ENCODE measurements at regions not wholly inside any gene's neighbourhood (a gene's known extent, or its start where the extent isn't known, plus 50 kb on each side); places are given as distances from the start of the nearest gene placed in this dataset.

- DNase-seq, result no peak
- no peak for ATAC-seq (ENCODE audit: poor library complexity)
- intact Hi-C loops (cut with DNase I), result no loop called here
These were observed 201.0 kb upstream of the STXBP5 start for GRCh38 chr6:147003186-147003585.

GRCh38 chr6:147005499-147005898 lies 198.7 kb upstream of the STXBP5 start:
- intact Hi-C loops (cut with DNase I), result no loop called here
- DNase-seq (no peak), ATAC-seq (ENCODE audit: poor library complexity) (no peak)

GRCh38 chr6:147007441-147007840 lies 196.8 kb upstream of the STXBP5 start:
- intact Hi-C loops (cut with DNase I), result no loop called here
- no peak for ATAC-seq (ENCODE audit: poor library complexity)
- no peak for DNase-seq

GRCh38 chr6:147009358-147009757 lies 194.9 kb upstream of the STXBP5 start:
- ATAC-seq (ENCODE audit: poor library complexity), result no peak
- no peak for DNase-seq
- intact Hi-C loops (cut with DNase I), result no loop called here

- ATAC-seq (ENCODE audit: poor library complexity), result no peak
These were observed 188.5 kb upstream of the STXBP5 start for GRCh38 chr6:147015674-147016073.

GRCh38 chr6:147016440-147016839 lies 187.8 kb upstream of the STXBP5 start:
- ATAC-seq (ENCODE audit: poor library complexity) (no peak), DNase-seq (no peak)
- intact Hi-C loops (cut with DNase I), result no loop called here

More at GRCh38 chr6:147015674-147016073, 188.5 kb upstream of the STXBP5 start:
- intact Hi-C loops (cut with DNase I), result no loop called here
- DNase-seq, result no peak

GRCh38 chr6:147017153-147017552 lies 187.1 kb upstream of the STXBP5 start:
- intact Hi-C loops (cut with DNase I), result no loop called here
- no peak for ATAC-seq (ENCODE audit: poor library complexity)
- DNase-seq, result no peak

- intact Hi-C loops (cut with DNase I), result no loop called here
- no peak for DNase-seq
- no peak for ATAC-seq (ENCODE audit: poor library complexity)
These were observed 185.2 kb upstream of the STXBP5 start for GRCh38 chr6:147019001-147019400.

- intact Hi-C loops (cut with DNase I), result no loop called here
- ATAC-seq (ENCODE audit: poor library complexity), result no peak
- no peak for DNase-seq
These were observed 182.2 kb upstream of the STXBP5 start for GRCh38 chr6:147022041-147022440.

- DNase-seq (no peak), ATAC-seq (ENCODE audit: poor library complexity) (no peak)
- intact Hi-C loops (cut with DNase I), result no loop called here
These were observed 181.1 kb upstream of the STXBP5 start for GRCh38 chr6:147023148-147023547.

- ATAC-seq (ENCODE audit: poor library complexity) (no peak), DNase-seq (no peak)
- intact Hi-C loops (cut with DNase I), result no loop called here
These were observed 180.6 kb upstream of the STXBP5 start for GRCh38 chr6:147023581-147023980.

GRCh38 chr6:147029923-147030322 lies 174.3 kb upstream of the STXBP5 start:
- intact Hi-C loops (cut with DNase I), result no loop called here
- ATAC-seq (ENCODE audit: poor library complexity), result no peak
- no peak for DNase-seq

GRCh38 chr6:147033267-147033666 lies 170.9 kb upstream of the STXBP5 start:
- ATAC-seq (ENCODE audit: poor library complexity), result no peak
- no peak for DNase-seq
- intact Hi-C loops (cut with DNase I), result no loop called here

GRCh38 chr6:147035886-147036285 lies 168.3 kb upstream of the STXBP5 start:
- no peak for ATAC-seq (ENCODE audit: poor library complexity)
- no peak for DNase-seq
- intact Hi-C loops (cut with DNase I), result no loop called here

GRCh38 chr6:147037881-147038280 lies 166.3 kb upstream of the STXBP5 start:
- intact Hi-C loops (cut with DNase I), result no loop called here
- ATAC-seq (ENCODE audit: poor library complexity) (no peak), DNase-seq (no peak)

- intact Hi-C loops (cut with DNase I), result no loop called here
- no peak for ATAC-seq (ENCODE audit: poor library complexity)
- no peak for DNase-seq
These were observed 163.9 kb upstream of the STXBP5 start for GRCh38 chr6:147040121-147040910.

- no peak for ATAC-seq (ENCODE audit: poor library complexity)
- DNase-seq, result no peak
- intact Hi-C loops (cut with DNase I), result no loop called here
These were observed 161.5 kb upstream of the STXBP5 start for GRCh38 chr6:147042679-147043078.

- no peak for ATAC-seq (ENCODE audit: poor library complexity)
- intact Hi-C loops (cut with DNase I), result no loop called here
- DNase-seq, result no peak
These were observed 160.2 kb upstream of the STXBP5 start for GRCh38 chr6:147043994-147044477.

- no peak for DNase-seq
- intact Hi-C loops (cut with DNase I), result no loop called here
- no peak for ATAC-seq (ENCODE audit: poor library complexity)
These were observed 157.9 kb upstream of the STXBP5 start for GRCh38 chr6:147046141-147046877.

- intact Hi-C loops (cut with DNase I), result no loop called here
- ATAC-seq (ENCODE audit: poor library complexity), result no peak
- no peak for DNase-seq
These were observed 155.3 kb upstream of the STXBP5 start for GRCh38 chr6:147048930-147049329.

Data from Right ventricle myocardium superior (tissue), 1 donor.